Gastroesophageal sphincter (tissue), 4 donors: ENCODE measurements at regions not wholly inside any gene's neighbourhood (a gene's known extent, or its start where the extent isn't known, plus 50 kb on each side); places are given as distances from the start of the nearest gene placed in this dataset.
"Not testable (repeated sequence)": the region's sequence is repeated elsewhere in the genome, so short reads cannot be mapped to it uniquely, and the experiment has no call there.

Experiments
- ATAC-seq: fragments of 150-250 bp; one replicate; pipeline ENCODE4 v1.9.1; 2016; ENCODE audit warnings: mild to moderate bottlenecking, moderate library complexity
- H3K27ac ChIP-seq, 4 donors: fragments of 200-600 bp; sonication (generic) in 3 of 4; 1 replicate in 3 of 4; 2 replicates in 1 of 4; pipeline ENCODE4 v1.5.1; 2016 to 2019
- H3K27me3 ChIP-seq: fragments of 200-600 bp; sonication (generic); one replicate; pipeline ENCODE4 v1.5.1; 2019
- H3K36me3 ChIP-seq, 2 donors: fragments of 200-600 bp; sonication (generic); one replicate each; pipeline ENCODE4 v1.5.1; 2019; ENCODE audit warnings: control low read depth in 1 of 2
- H3K4me1 ChIP-seq, 3 donors: fragments of 200-600 bp; sonication (generic); 1 replicate in 2 of 3; 2 replicates in 1 of 3; pipeline ENCODE4 v1.5.1; 2016 to 2019; ENCODE audit warnings: control low read depth in 2 of 3
- H3K4me3 ChIP-seq, 2 donors: fragments of 200-600 bp; sonication (generic); one replicate each; pipeline ENCODE4 v1.5.1; 2019; ENCODE audit warnings: mild to moderate bottlenecking in 1 of 2, moderate library complexity in 1 of 2
- H3K9me3 ChIP-seq, 3 donors: fragments of 200-600 bp; sonication (generic); one replicate each; pipeline ENCODE4 v1.5.1; 2017 to 2019; ENCODE audit warnings: control low read depth in 2 of 3
- EP300 ChIP-seq: sonication (generic); formaldehyde crosslinking; IDR thresholded peaks from one replicate; pipeline ENCODE4 v1.6.1; 2017; ENCODE audit warnings: antibody characterized with exemption, mild to moderate bottlenecking
- POLR2A ChIP-seq, 2 donors: fragments of 450-650 bp; IDR thresholded peaks; one replicate each; pipeline ENCODE4 v1.6.1; 2017; ENCODE audit warnings: antibody characterized with exemption in 2 of 2, mild to moderate bottlenecking in 2 of 2, moderate library complexity in 1 of 2
- POLR2AphosphoS5 ChIP-seq: sonication (generic); formaldehyde crosslinking; IDR thresholded peaks from one replicate; pipeline ENCODE4 v1.6.1; 2017; ENCODE audit warnings: antibody characterized with exemption
- WGBS, 2 donors: methylation state at CpG; one replicate each; pipeline ENCODE4 v1.1.5; 2018; ENCODE audit warnings: low coverage in 1 of 2; 5-methylcytosine and 5-hydroxymethylcytosine counted together
- TF ChIP-seq, protein P1 (sequence below), 4 experiments: fragments of 200-600 bp in 2 of 4; fragments of 450-650 bp in 2 of 4; sonication (generic) in 1 of 4; IDR thresholded peaks; one replicate each; pipeline ENCODE4 v1.5.1; 2017 to 2019; ENCODE audit warnings: antibody characterized with exemption in 4 of 4, mild to moderate bottlenecking in 2 of 4, moderate library complexity in 2 of 4

- Histone ChIP-seq H3K36me3 (no peaks in the 10 kb centered on the region), H3K4me3 (no peak overlapping the region), H3K4me1 (no peaks in the 10 kb centered on the region), H3K27ac (no peak overlapping the region), H3K27me3 (peaks cover 4% of the 10 kb centered on the region), H3K9me3 (no peaks in the 10 kb centered on the region)
- no peak for TF ChIP-seq EP300
- TF ChIP-seq POLR2A (IDR thresholded peaks at IDR 0.05): no peak
- TF ChIP-seq POLR2AphosphoS5: no peak
- TF ChIP-seq, protein P1, sequence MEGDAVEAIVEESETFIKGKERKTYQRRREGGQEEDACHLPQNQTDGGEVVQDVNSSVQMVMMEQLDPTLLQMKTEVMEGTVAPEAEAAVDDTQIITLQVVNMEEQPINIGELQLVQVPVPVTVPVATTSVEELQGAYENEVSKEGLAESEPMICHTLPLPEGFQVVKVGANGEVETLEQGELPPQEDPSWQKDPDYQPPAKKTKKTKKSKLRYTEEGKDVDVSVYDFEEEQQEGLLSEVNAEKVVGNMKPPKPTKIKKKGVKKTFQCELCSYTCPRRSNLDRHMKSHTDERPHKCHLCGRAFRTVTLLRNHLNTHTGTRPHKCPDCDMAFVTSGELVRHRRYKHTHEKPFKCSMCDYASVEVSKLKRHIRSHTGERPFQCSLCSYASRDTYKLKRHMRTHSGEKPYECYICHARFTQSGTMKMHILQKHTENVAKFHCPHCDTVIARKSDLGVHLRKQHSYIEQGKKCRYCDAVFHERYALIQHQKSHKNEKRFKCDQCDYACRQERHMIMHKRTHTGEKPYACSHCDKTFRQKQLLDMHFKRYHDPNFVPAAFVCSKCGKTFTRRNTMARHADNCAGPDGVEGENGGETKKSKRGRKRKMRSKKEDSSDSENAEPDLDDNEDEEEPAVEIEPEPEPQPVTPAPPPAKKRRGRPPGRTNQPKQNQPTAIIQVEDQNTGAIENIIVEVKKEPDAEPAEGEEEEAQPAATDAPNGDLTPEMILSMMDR (IDR thresholded peaks at IDR 0.05): no peak
- 80% methylated on average over 5 of the region's 5 CpGs for WGBS, 2 donors
- ATAC-seq: no peak
Observed at GRCh38 chr7:49708590-49708989, 64.8 kb upstream of the VWC2 start.

DNA sequence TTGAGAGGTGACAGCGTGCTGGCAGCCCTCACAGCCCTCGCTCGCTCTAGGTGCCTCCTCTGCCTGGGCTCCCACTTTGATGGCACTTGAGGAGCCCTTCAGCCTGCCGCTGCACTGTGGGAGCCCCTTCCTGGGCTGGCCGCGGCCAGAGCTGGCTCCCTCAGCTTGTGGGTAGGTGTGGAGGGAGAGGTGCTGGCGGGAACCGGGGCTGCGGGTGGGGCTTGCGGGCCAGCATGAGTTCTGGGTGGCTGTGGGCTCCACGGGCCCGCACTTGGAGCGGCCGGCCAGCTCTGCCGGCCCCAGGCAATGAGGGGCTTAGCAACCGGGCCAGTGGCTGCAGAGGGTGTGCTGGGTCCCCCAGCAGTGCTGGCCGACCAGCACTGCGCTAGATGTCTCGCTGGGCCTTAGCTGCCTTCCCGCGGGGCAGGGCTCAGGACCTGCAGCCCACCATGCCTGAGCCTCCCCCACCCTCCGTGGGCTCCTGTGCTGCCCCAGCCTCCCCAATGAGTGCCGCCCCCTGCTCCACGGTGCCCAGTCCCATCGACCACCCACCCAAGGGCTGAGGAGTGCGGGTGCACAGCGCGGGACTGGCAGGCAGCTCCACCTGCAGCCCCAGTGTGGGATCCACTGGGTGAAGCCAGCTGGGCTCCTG is 62.2 kb upstream of the VWC2 start:
- 71% methylated on average over 3 of the region's 28 CpGs; no CpG with 5 or more reads in 1 of the 2 donors for WGBS, 2 donors
- H3K36me3 ChIP-seq, H3K27me3 ChIP-seq, ATAC-seq, H3K4me3 ChIP-seq, H3K27ac ChIP-seq, H3K9me3 ChIP-seq, H3K4me1 ChIP-seq: not testable (repeated sequence)

DNA sequence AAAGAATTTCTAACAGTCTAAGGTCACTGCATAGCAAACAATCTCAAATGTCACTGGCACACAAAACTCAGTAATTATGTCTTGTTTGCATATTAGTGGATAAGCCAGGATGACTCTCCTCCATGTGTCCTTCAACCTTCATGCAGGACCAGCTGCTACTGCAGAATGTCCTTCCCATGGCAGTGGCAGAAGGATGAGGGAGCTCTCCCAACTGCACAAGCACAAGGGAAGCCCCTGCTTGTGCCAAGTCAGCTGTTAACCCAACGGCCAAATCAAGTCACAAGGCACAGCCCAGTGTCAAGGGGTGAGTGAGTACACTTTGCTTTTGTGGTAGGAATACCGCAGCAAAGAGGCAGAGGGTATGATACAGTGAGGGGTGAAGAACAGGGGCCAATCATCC is 59.3 kb upstream of the VWC2 start:
- H3K4me3 ChIP-seq: no peak overlapping the region
- H3K27ac ChIP-seq: no peak overlapping the region
- no peak for ATAC-seq
- H3K9me3 ChIP-seq: no peaks in the 10 kb centered on the region
- no peaks in the 10 kb centered on the region for H3K36me3 ChIP-seq
- H3K4me1 ChIP-seq: no peaks in the 10 kb centered on the region
- 53% methylated on average over 2 of the region's 2 CpGs; no CpG with 5 or more reads in 1 of the 2 donors for WGBS, 2 donors
- no peak for TF ChIP-seq POLR2AphosphoS5
- no peak for TF ChIP-seq EP300
- TF ChIP-seq, protein P1 (IDR thresholded peaks at IDR 0.05): no peak
- no peak for TF ChIP-seq POLR2A (IDR thresholded peaks at IDR 0.05)
- peaks cover 4% of the 10 kb centered on the region for H3K27me3 ChIP-seq

DNA sequence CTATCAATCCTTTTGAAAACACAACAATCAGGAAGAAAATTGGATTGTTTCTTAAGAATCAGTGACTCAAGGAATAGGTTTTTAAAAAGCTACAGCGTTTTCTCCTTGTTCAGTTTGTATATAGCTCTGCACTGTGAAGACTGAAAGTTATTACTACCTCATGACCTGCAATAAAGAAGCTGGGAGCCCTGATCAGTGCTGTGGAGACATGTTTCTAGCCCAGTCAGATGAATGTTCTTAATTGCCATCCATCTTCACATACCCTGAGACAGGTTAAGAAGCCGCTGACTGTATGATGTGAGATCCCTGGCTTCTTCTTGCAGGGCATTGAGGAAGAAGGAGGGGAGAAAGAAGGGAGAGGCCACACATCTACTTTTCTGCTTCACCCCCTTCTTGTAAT is 58.0 kb upstream of the VWC2 start:
- Histone ChIP-seq H3K27me3 (no peaks in the 10 kb centered on the region), H3K36me3 (no peaks in the 10 kb centered on the region), H3K4me1 (no peaks in the 10 kb centered on the region), H3K4me3 (no peak overlapping the region), H3K27ac (no peak overlapping the region), H3K9me3 (no peaks in the 10 kb centered on the region)
- ATAC-seq: no peak
- TF ChIP-seq EP300: no peak
- no peak for TF ChIP-seq POLR2A (IDR thresholded peaks at IDR 0.05)
- TF ChIP-seq POLR2AphosphoS5: no peak
- TF ChIP-seq, protein P1 (IDR thresholded peaks at IDR 0.05): no peak
- 48 to 76% methylated on average over 2 of the region's 2 CpGs for WGBS, 2 donors

GRCh38 chr7:49717547-49717946 is 55.9 kb upstream of the VWC2 start:
- TF ChIP-seq, protein P1 (IDR thresholded peaks at IDR 0.05): no peak
- 58 to 79% methylated on average over 2 of the region's 2 CpGs for WGBS, 2 donors
- H3K36me3 ChIP-seq: no peaks in the 10 kb centered on the region
- no peak overlapping the region for H3K27ac ChIP-seq
- no peaks in the 10 kb centered on the region for H3K9me3 ChIP-seq
- ATAC-seq: no peak
- H3K4me3 ChIP-seq: no peak overlapping the region
- H3K27me3 ChIP-seq: no peaks in the 10 kb centered on the region
- H3K4me1 ChIP-seq: no peaks in the 10 kb centered on the region
